A549 (cell line): ENCODE measurements at regions not wholly inside any gene's neighbourhood (a gene's known extent, or its start where the extent isn't known, plus 50 kb on each side); places are given as distances from the start of the nearest gene placed in this dataset.

ENCODE experiments used
- CBX2 ChIP-seq: fragments of 200-600 bp; sonication (generic); IDR thresholded peaks from 2 replicates; pipeline ENCODE4 v1.6.1; 2016; ENCODE audit warnings: low read depth, mild to moderate bottlenecking, borderline replicate concordance
- CEBPB ChIP-seq, 2 experiments: fragments of >200 bp in 1 of 2; sonication (Bioruptor Twin) in 1 of 2; formaldehyde crosslinking in 1 of 2; IDR thresholded peaks; 2 replicates each; pipeline ENCODE4 v1.6.1; 2012 to 2016
- CHD4 ChIP-seq: fragments of 200-600 bp; sonication (generic); IDR thresholded peaks from 2 replicates; pipeline ENCODE4 v1.6.1; 2016; ENCODE audit warnings: antibody characterized with exemption, mild to moderate bottlenecking, borderline replicate concordance
- CTCF ChIP-seq: fragments of >200 bp; sonication (Bioruptor Twin); formaldehyde crosslinking; IDR thresholded peaks from 3 replicates; pipeline ENCODE4 v1.5.1; 2016
- EP300 ChIP-seq, 2 experiments: fragments of >200 bp; sonication (Bioruptor Twin); formaldehyde crosslinking; IDR thresholded peaks; 2 replicates in 1 of 2; 3 replicates in 1 of 2; pipeline ENCODE4 v1.6.1; 2016 to 2017
- HDAC2 ChIP-seq: fragments of 200-600 bp; sonication (generic); IDR thresholded peaks from 2 replicates; pipeline ENCODE4 v1.6.1; 2016
- JUN ChIP-seq, 2 experiments: fragments of >200 bp; sonication (Bioruptor Twin); formaldehyde crosslinking; IDR thresholded peaks; 2 replicates in 1 of 2; 3 replicates in 1 of 2; pipeline ENCODE4 v1.6.1; 2016 to 2017
- KDM1A ChIP-seq: fragments of 200-600 bp; sonication (generic); IDR thresholded peaks from 2 replicates; pipeline ENCODE4 v1.6.1; 2016; ENCODE audit warnings: low read depth, mild to moderate bottlenecking
- KDM5A ChIP-seq: fragments of 200-600 bp; sonication (generic); IDR thresholded peaks from 2 replicates; pipeline ENCODE4 v1.6.1; 2016; ENCODE audit warnings: antibody characterized with exemption, mild to moderate bottlenecking
- PHF8 ChIP-seq: fragments of 200-600 bp; sonication (generic); IDR thresholded peaks from 2 replicates; pipeline ENCODE4 v1.6.1; 2016; ENCODE audit warnings: low read depth, mild to moderate bottlenecking, antibody characterized with exemption, moderate library complexity, borderline replicate concordance
- POLR2A ChIP-seq: IDR thresholded peaks from 2 replicates; pipeline ENCODE4 v1.6.1; 2012; ENCODE audit warnings: mild to moderate bottlenecking, low read length
- RFX5 ChIP-seq: fragments of 450-650 bp; IDR thresholded peaks from 2 replicates; pipeline ENCODE4 v1.7.1; 2014; ENCODE audit warnings: antibody characterized with exemption, mild to moderate bottlenecking, moderate library complexity
- USF2 ChIP-seq: fragments of 450-650 bp; IDR thresholded peaks from 2 replicates; pipeline ENCODE4 v1.6.1; 2014; ENCODE audit warnings: antibody characterized with exemption
- ZSCAN20 ChIP-seq: fragments of 250-450 bp; sonication (Bioruptor Pico); IDR thresholded peaks from 2 replicates; pipeline ENCODE4 v1.8.0; 2022; ENCODE audit warnings: mild to moderate bottlenecking, moderate library complexity

- no peak for TF ChIP-seq CTCF
- TF ChIP-seq USF2, result no peak
- no peak for TF ChIP-seq POLR2A
- no peak for TF ChIP-seq CBX2
- TF ChIP-seq KDM5A, result no peak
- TF ChIP-seq HDAC2, result no peak
- no peak for TF ChIP-seq JUN (IDR thresholded peaks at IDR 0.05)
- no peak for TF ChIP-seq ZSCAN20 (CRISPR knock-in tag)
- no peak for TF ChIP-seq EP300 (IDR thresholded peaks at IDR 0.05)
- TF ChIP-seq RFX5, result no peak
- TF ChIP-seq KDM1A, result no peak
- TF ChIP-seq CEBPB (IDR thresholded peaks at IDR 0.05), result no peak
- TF ChIP-seq CHD4, result no peak
- TF ChIP-seq PHF8, result no peak
Measured at GRCh38 chr17:65444049-65444448, 117.4 kb downstream of the AXIN2 start.
